NOMO-1 (cell line): ENCODE measurements at regions not wholly inside any gene's neighbourhood (a gene's known extent, or its start where the extent isn't known, plus 50 kb on each side); places are given as distances from the start of the nearest gene placed in this dataset.

ENCODE experiments used
- DNase-seq, 2 experiments: peaks; one replicate each; lab custom pipeline; 2025; ENCODE audit not compliant: unreplicated experiment in 2 of 2; lab: John Stamatoyannopoulos, UW

DNA sequence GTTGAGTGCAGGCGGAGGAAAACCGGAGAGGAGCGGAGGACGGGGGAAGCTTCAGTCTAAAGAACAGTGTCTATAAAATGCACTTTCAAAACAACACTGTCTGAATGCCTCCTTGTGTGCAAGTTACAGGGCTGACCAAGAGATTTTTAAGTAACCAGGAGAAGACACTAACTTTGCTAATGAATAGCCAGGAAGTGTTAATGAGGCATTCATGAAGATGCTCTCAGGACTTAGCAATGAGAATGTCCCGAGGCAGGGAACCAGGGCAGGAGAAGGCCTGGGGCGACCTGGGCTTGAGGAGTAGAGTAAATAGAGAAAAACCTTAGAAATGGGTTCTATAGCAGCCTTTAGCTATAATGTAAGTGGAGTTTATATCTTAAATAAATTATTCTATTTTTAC lies 312.1 kb downstream of the SKIDA1 start:
- DNase-seq: no peak

DNA sequence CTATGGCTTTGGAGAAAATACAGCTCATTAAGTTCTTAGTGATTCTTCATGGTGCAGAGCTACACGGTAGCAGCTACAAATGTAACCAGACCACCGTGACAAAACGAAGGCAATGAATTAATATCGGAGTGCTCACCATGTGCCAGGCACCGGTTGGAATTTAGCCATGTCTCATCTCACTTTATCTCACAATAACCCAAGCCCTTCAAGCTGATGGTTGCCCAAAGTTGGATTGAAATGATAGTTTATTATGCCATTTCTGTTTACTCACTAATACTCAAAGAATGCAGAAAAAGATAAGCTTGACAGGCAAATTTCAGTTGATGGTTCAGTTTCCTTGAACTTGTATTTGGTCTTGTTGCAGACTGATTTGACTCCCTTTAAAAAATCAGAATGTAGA lies 312.6 kb downstream of the SKIDA1 start:
- no peak for DNase-seq

DNA sequence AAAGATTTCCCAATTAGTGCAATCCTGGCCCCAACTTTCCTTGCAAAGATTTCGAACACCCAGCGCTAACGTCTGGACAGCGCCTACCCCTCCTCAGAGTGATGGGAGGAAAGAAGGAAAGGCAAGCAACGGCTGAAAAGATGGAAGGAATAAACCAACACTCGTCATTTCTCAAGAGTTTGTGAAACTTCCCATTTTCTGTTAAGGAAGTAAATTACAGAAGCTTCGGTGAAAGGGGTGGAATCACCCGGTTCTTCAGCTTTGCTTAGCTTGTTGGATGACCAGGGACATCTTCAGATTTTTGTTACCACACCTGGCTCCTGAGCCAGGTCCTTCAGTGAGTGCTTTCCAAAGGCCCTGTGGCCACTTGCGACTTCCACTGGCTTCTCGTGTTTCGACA lies 313.1 kb downstream of the SKIDA1 start:
- DNase-seq: peak; percentile 48 to 88

DNA sequence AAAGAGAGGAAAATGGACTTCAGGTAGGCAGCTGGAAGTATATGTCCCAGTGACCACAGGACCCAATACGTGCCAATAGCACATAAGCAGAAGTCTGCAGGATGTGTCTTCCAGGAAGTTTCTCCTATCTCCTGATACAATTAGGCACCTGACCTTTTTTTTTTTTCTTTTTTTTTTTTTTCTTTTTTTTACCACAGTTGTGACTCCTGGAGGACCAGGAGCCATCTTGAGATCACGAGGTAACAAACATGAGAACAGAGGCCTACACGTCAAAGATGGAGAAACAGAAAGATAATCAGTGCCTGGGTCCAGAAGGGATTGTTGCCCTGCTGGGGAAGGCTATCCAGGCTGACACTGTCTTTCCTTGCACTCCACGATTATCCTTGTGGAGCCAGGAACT lies 312.4 kb upstream of the NEBL start:
- no peak for DNase-seq

DNA sequence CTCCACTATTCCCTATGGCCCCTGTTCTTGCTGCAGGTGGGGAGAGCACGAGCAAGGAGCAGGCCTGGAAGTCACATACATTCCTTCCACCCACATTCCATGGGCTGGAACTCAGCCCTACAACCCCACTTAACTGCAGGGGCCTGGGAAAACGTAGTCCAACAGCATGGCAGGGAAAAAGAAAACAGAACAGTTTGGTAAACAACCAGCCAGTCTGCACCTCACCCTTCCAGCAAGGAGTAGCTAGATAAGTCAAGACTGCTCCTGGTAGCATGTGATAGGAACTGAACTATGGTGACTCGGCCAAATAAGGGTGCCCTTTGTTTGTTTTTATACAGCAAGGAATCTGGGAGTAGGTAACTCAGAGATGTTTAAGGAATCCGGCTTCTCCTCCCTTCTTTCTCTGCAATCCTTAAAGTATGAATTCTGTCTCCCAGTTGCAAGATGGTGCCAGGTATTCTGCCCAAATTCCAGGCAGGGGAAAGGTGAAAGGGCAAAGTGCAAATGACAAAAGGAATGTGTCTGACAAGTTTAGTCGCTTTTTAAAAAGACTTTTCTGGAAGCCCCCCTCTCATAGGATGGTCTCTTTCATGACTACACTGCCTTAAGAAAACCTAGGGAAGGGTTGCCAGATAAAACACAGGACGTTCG lies 311.7 kb upstream of the NEBL start:
- no peak for DNase-seq

DNA sequence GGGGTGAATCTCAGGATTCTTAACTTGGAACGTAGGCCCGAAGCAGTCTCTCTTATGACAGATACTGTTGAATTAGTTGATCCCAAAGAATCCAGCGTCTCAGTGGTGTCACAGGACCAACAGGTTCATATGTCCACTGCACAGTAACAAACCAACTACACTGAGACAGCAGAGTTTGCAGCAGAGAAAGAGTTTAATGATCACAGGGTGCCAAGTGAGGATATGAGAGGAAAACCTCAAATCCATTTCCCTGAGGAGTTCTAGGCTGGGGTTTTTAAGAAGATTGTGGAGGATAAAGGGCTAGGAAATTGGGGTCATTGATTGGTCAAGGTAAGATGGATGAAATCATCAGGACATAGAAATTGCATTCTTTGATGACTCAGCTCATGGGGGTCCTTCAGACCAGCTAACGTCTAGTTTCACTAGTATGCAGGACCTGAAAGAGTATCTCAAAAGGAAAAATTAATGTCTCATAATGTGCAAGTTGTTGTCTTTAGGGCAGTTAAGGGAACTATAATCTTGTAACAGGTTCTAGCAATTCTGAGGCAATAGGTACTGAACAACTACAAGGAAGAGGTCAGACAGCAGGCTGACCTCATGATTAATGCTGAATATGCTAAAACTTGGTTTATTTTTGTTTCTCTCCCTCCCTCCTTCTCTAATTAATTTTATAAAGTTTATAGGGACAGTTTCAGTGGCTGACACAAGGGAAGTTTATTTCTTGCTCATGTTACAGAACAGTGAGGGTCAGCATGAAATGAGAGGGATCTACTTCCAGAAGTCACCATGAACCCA lies 310.9 kb upstream of the NEBL start:
- DNase-seq: no peak

DNA sequence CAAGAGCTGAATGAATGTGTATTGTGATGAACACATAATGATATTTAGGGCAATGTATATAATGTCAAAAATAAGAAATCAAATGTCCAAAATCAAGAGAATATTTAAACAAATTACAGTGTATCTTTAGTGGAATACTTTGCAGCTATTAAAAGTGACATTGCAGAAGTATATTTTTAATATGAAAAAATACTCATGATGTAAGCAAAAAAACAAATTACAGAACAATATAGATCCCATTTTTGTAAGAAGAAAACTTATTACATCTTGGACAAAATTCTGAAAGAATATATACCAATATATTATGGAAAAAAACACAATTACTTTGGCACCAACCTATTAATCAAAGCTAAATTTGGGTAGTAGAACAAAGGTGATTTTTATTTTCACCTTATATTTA lies 308.2 kb upstream of the NEBL start:
- no peak for DNase-seq

DNA sequence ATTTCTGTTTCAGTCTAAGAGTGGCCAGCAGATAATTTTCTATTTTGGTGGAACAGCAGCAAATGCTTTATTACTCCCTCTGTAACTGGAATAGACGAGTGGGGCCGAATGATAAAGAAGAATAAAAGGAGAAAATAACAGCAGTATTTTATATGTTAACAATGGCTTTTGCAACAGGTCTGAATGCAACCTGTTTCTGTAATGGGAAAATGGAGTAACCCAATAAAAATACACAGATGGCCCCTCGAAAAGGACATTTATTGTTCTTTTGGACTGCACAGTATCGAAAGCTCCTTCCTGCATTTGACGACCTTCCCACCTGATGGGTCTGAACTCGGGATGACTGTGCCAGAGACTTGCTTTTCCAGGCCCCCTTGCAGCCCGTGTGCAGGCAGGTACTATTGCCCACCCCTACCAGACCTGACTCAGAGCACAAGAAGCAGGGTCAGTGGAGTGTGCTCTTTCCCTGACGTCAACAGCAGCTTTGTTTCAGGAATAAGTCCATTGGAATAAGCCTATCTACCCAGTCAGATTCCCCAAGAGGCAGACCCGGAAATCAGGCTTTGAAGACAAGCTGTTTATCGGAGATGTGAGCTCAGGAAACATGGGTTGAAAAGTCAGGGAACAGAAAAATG lies 306.5 kb upstream of the NEBL start:
- no peak for DNase-seq

DNA sequence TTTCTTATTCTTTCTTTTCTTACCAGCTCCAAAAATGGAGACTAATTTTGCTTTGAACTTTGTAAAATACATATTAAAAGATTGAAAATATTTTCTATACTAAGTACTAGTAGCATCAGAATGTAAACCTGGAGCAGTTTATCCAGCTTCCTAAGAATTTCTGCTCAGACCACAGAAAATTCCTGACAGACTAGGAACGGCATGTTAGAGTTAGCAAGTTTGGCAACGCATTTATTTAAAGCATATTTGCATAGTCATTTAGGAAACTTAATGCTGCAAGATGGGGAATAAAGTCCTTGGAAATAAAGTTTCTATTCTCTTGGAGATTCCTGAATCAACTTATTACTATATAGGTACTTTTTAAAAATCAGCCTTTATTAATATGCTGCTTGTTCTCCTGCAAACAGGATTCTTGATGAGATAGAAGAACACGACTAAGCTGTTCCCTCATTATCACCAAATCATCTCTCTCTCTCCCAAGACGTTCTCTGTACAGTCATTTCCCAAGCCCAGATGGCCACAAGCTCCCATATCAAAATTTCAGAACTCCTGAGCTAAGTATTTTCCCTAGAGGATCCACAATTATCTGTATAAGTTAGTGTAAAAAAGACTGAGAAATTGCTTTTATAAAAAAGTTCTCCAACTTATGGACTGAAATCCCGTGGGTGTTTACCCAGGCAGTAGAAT lies 305.8 kb upstream of the NEBL start:
- no peak for DNase-seq

DNA sequence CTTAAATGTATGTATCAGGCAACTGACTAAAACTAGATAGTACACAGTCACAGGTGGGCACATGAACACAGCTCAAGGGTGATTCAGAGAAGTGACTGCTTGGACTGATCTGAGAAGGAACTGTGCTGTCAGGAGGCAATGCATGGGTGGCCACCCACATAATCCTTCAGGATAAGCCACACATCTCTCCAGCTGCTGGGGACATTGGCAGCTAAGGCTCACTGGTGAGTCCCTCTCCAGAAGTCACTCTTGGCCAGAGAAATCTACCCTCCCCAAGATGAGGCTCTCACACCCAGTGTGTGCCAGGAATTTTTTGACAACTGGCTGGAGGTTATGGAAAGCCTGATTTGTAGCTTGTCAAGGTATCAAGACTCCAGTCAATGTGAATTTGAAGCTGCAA lies 302.4 kb upstream of the NEBL start:
- no peak for DNase-seq

DNA sequence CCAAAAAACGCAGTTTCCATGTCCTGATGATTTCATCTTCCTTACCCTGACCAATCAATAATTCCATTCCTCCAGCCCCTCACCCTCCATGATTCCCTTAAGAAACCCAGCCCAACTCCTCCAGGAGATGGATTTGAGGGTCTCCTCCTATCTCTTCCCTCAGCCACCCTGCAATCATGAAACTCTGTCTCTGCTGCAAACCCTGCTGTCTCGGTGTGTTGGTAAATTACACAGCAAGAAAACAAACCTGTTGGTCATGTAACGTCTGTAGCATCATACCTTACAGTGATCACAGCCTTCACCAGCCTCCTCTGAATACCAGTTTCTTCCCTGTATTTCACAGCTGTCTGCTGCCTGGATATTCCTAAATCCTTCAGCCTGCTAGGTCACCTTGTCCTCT lies 300.7 kb upstream of the NEBL start:
- no peak for DNase-seq

DNA sequence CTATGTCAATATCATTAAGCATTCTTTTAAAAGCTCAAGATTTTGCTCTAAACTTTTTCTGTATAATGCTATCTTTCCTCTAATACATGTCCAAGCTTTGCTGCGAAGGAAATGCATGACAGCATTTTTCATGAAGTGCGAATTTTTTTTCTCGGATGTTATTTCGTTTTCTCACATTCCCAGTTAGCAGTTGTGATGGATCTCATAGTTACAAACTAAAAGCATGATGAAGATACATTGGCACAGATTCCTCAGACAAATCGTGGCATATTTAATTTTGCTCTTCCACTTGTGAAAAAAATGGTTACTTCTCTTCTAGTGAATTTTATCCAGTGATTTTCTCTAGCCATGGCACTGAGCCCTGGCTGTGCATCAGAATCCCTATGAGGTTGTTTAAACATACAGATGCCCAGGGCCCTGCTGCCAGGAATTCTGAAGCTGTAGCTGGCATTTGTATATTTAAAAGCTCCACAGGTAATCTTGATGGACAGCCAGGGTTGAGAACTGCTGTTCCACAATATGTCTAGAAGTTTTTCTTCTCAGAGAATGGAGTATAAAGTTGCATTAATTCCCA lies 299.8 kb upstream of the NEBL start:
- DNase-seq: no peak

DNA sequence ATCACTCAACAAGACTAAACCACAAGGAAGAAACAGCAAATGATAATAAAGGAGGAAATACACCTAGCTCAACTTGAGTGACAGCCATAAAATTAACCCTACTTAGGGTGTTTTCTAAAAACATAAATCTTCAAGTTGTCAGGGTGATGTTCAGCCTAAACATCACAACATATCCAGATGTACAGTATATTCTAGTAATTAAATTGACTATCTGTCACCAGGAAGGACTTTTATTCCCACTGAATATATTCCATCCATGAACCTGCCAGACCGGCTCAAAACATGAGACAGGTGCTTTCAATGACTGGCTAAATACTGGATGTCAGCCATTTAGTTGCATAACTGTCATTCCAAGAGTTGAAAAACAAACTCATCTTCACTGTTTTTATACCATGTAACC lies 298.1 kb upstream of the NEBL start:
- no peak for DNase-seq

DNA sequence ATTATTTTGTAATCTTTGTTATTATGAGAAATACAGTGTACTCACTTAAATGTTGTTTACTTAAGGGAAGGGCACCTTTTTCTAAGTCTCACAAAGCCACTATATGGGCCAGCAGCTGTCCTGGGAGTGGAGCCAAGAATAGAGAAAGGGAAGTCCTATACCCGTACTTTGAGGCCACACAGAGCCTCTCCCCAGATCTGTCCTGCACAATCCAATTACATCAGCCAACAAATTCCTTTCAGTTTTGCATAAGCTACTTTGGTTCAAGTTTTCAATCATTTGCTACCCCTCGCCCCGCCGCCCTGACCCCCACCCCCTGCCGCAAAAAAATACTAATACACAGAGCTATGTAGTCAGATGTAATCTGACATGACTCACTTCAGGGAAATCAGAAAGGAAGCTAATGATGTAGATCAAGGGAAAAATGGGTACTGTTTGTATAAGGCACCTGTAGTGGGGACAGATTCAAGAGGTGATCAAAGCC lies 297.4 kb upstream of the NEBL start:
- peak; percentile 46 to 71 for DNase-seq

DNA sequence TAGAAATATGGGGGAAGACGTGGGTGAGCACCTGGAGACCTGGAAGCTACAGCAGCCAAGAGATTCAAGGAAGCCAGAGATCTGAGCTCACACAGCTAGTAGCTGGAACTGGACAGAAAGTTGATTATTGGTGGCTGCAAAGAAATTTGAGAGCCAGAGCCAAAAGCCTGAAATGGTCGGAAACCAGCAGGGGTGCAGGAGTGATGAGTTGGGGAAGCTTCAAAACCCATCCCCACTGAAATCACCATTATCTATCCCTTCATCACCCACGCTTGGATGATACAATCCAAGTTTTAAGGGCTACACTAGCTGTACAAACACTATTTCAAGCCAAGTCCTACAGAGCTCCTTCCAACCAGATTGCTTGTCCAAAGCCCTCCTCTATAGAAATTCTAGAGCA lies 296.1 kb upstream of the NEBL start:
- no peak for DNase-seq

DNA sequence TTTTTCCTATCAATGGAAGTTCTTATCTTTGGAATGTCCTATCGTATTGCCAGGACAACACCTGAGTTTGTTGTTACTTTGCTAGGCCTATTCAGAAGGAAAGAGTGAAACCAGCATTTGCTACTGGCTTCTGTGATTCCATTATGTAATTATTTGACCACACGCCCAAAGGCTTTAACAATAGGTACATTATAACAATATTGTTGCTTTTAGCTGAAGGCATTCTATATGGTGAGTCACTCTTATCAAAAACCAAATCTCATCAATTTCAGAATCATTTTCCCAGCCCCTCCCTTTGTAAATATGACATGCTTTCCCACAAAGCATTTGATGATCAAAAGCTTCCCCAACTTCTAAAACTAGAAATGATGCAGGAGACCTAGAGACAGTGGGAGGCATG lies 294.4 kb upstream of the NEBL start:
- no peak for DNase-seq

DNA sequence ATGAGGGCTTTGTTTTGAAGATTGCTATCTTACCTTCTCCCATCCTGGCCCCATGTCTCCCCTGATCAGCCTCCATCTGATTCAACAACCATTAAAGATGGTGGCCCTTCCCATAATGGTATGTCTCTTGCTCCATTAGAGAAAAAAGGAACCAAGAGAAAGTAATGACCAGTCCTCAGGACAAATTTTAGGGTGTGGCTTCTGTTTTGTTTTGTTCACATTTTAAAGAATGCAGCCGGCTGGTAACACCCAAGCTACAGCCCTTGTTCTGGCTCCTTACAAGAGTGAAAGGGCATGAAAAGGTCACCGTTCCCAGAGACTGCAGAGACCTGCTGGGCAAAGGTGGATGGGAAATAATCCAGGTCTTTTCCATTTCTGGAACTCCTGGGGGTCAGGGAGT lies 287.9 kb upstream of the NEBL start:
- DNase-seq: no peak

DNA sequence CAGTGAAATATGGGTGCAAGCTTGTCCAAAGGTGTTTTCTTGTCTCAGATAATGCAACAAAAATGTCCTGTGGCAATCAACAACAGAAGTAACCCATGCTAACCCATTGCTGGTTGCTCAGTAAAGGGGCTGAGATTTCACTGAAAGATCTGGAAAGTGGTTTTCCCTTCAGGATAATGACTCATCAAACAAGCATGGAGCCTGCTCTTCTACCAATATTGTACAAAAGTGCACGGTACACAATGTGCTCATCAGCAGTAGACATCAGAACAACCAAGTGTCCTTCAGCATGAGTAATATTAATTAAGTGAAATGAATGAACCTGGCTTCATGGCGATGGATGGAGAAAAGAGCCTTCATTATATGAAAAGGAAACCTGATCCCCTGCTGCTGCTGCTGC lies 287.1 kb upstream of the NEBL start:
- DNase-seq: no peak

DNA sequence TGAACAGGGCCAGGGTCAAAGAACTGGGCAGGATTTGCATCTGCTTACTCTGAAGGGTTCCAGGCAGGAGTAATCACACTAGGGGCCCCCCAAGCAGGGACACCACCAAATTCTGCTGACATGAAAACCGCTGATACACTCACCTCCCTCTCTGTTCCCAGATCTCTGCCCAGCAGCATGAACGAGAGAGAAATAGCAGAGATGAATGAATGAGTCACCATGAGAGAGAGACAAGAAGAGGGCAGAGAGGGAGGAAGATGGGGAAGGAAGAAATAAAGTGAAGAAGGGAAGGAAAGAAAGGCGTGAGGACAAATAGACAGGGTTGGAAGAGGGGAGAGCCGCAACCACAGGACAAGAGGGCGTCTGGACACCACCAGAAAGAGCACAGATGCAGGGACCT lies 285.9 kb upstream of the NEBL start:
- no peak for DNase-seq

DNA sequence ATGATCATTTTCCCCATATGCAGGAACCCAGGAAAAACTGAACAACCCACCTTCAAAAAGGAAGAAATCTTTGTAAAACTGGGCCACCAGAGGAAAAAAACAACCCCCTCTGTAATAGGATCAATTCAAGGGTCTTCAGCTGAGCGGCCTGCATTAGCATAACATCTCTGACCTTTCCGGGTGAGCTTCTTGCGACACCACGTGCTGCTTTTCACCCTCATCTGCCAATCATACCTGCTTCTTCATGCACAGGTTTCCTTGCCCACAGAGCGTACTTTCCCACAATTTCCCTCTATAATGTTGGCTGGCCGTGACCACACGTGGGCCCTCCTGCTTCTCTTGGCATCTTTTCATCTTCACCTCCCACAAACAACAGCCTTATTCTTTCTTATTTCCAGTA lies 284.3 kb upstream of the NEBL start:
- no peak for DNase-seq

DNA sequence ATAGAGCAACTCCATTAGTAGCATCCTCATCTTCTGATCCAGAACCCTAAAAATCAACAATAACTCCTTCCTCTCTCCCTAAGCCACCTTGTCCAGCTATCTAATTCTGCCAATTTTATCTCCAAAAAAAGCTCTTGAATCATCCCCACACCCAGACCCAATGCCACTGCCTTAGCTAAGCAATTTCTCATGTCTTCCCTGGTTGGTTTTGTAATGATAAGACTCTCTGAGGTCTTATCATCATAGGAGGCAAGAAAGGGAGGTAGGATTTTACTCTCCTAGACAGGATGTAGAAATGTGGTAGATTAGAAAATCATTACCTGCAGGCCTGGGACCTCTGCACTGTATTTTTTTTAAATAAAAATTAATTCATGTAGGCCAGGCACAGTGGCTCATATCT lies 283.5 kb upstream of the NEBL start:
- no peak for DNase-seq
